SKM-1 treated with dmso at 0.1 percent for 144 hours (cell line): ENCODE measurements at regions not wholly inside any gene's neighbourhood (a gene's known extent, or its start where the extent isn't known, plus 50 kb on each side); places are given as distances from the start of the nearest gene placed in this dataset.
"Not testable (repeated sequence)": the region's sequence is repeated elsewhere in the genome, so short reads cannot be mapped to it uniquely, and the experiment has no call there.

Source experiments
- DNase-seq: peaks from one replicate; lab custom pipeline; 2025; ENCODE audit not compliant: unreplicated experiment; lab: John Stamatoyannopoulos, UW

DNA sequence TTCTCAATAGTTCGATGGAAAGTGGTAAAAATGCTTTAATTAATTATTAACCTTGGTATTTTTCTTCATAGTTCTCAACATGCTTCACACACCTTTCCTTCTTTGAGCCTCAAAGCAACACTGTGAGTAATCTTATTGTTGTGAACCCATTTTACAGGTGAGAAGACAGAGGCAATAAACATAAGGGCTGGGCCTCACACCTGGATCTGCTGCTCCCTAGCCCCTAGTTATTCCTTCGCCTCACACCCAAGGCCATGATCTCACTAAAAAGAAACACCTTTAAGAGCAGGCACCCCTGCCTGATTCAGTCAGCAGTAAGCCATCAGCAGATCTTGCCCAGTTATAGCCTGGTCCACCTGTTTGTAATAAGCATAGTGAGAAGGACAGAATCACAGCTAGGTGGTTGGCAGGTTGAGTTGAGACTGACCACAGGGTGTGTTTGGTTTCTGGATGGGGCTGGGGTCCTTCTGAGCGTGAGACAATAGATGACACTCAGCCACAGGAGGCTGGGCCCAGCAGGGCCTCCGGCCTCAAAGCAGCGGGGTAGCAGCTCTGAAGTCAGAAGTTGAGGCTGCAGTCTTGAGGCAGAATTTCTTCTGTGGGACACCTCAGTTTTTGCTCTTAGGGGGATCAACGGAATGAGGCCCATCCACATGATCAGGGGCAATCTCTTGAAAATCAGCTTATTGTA is 203.9 kb downstream of the RHOU start:
- DNase-seq, result no peak

DNA sequence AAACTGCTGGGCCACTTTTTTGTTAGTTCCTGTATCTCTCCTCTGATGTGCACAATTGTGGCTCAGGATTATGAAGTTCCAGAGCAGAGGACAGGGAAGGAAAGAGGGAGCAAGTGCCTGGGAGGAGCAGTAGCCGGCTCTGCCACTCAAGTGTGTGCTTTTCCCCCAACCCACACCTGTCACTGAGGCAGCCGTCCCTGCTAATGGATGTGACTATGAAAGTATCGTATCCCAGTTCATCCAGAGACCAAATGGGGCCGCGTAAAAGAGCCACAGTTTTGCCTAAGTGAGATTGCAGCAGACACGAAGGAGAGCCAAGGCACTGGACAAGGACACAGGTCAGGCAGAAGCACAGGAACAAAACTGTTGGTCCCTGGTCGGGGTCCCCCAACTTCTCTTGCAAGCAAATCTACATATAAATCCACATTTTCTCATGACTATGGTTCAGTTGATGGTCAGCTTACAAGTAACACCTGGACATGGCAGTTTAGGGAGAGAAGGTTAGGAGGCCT is 204.7 kb downstream of the RHOU start:
- DNase-seq, result no peak

- no peak for DNase-seq
These were observed 205.2 kb downstream of the RHOU start for GRCh38 chr1:228940526-228940925.

- peak; percentile 66 for DNase-seq
These were observed 205.6 kb downstream of the RHOU start for GRCh38 chr1:228940926-228941325.

GRCh38 chr1:228941666-228942065 is 206.4 kb downstream of the RHOU start:
- DNase-seq, result peak; percentile 60

DNA sequence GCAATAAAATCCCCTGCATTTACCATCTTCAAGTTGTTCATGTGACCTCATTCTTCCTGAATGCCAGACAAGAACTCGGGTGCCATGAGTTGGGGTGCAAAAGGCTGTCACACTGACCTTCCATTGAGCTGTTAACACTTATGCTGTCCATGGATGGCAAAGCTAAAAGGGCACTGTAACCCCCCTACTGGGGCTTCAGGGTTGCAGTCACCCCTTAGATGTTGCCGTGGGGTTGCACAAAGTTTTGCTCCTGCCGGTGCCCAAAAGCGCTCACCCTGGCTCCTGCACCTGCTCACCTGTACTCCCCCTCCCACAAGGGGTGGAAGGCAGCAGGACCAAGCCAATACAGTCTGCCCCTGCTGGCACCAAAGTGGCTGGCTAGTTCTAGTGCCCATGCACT is 208.2 kb downstream of the RHOU start:
- no peak for DNase-seq

DNA sequence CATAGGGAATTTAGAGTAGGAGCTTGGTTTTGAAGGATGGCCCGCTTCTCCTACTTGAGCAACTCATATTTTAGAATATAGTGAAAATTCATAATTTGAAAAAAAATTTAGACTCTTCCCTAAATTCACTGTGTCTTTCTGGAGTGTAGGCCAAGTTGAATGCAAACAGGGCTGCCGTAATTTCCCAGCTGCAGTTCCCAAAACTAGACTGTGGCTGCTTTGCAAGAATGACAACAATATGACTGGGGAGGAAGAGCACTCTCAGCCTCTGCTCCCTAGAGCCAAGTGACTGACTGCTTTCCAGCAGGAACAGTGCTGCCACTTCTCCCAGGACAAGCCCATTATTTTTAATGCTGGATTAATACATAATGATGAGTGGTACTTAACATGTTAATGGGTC is 209.0 kb downstream of the RHOU start:
- DNase-seq, result no peak

DNA sequence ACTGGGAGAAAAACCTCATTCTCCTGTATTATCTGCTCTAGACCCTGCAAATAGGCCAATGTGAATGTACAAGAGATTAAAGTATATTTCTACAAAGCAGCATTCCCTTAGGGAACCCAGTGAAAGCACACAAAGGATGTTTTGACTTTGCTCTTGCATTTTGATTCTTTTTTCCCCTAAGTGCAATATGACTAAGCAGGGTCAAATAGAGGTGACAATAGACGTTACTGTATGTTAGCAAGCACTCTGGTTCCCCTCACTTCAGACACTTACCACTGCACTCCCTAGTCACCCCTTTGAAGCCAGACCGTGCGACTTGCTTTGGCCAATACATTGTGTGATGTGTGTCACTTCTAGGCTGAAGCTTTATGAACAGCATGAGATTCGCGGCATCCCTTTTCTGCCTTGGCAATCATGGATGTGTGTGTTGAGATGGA is 209.7 kb downstream of the RHOU start:
- no peak for DNase-seq

DNA sequence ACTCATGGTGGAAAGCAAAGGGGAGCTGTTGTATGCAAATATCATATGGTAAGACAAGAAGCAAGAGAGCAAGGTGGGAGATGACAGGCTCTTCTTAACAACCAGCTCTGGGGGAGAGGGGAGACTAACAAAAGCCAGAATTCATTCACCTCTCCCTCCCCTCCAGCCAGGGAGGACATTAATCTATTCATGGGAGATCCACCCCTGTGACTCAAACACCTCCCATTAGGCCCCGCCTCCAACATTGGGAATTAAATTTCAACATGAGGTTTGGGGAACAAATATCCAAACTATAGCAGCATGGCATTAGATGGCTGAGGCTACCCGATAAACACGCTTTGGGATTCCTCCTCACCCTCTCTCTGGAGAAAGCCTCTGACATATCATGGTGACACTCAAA is 210.6 kb downstream of the RHOU start:
- no peak for DNase-seq

- not testable (repeated sequence) for DNase-seq
These were observed 214.3 kb downstream of the RHOU start for GRCh38 chr1:228949617-228950016.

- DNase-seq, result no peak
These were observed 217.9 kb downstream of the RHOU start for GRCh38 chr1:228953207-228953606.

- DNase-seq, result not testable (repeated sequence)
These were observed 218.5 kb downstream of the RHOU start for GRCh38 chr1:228953808-228954207.

DNA sequence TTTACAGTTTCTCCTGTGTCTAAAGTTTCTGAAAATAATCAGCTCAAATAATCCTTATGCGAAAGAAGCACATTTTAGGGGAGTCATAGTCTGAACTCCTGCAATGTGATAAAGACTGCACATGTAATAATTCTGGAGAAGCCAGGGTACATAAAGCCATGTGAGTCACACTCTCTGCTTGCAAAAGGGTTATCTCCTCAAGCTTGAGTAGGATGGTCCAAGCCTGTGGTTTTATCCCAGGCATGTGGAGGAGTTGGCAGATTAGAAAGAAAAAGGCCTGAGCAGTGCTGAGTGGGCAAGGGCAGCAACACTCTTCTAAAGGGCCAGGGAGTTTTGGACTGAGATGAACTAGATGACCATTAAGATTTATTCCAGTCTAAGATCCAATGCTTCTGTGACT is 220.4 kb downstream of the RHOU start:
- DNase-seq, result no peak

DNA sequence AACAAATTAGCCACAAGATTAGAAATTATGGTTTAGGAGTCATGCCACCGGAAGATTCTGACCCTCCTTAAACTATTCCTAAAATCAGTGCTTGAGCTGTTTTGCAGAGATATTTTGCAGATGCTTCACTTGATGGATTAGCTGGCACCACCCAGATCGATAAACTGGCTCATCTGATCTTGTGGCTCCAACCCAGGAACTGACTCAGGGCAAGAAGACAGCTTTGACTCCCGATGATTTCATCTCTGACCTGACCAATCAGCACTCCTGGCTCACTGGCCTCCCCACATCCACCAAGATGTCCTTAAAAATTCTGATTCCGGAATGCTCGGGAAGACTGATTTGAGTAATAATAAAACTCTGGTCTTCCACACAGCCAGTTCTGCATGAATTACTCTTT is 221.6 kb downstream of the RHOU start:
- DNase-seq, result no peak

DNA sequence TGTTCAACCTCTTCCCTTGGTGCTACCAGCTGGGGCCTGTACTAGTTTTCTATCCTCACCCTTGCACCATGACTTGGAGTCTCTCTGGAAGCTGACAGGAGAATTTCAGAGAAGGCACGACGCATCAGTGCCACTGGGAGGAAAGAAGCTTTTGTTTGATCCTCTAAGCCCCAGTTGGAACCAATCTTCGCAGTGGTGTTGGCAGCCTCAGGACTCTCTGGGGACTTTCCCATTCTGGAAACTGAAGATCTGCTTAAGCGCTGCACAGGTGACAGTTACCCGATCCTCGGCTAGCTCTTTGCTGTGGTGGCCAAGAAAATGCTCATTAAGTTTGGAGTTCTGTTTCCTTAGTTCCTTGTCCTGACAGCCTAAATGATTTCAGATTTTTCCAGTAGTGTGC is 222.3 kb downstream of the RHOU start:
- no peak for DNase-seq

DNA sequence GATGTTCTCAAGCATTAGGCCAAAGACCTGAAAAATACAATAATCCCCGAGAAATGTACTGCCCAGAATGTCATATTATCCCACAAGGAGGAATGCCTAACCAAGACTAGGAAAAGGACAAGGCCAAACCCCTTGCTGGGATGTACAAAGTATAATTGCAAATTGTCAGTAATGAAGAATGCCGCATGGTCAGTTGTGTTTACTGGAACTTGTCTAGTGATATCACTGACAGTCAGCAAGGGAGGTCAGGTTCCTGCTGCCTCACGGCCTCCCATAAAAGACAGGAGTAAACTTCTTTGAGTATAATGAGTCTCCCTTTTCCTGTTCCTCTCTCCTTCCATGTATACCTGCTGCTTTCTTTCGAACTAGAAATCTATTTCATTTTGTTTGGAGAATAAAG is 222.8 kb downstream of the RHOU start:
- no peak for DNase-seq

- DNase-seq, result no peak
These were observed 223.5 kb downstream of the RHOU start for GRCh38 chr1:228958741-228959140.

DNA sequence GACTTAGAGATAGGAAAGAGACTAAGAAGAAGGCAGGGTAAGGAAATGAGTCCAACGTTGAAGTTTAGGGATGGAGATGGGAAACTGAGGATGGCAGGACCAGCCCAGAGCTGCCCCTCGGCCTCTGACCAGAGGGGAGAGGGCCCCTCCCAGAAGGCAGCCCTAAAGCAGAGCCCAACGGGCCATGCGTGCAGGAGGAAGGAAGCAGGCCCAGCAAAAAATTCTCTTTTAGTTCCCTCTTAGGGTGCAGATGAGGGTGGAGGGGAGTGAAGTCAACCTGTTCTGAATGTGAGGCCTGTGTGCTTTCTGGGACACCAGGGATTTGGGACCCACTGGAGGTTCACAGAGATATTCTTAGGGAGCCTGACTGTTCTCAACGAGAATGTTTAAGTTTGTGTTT is 225.4 kb downstream of the RHOU start:
- peak; percentile 45 for DNase-seq

DNA sequence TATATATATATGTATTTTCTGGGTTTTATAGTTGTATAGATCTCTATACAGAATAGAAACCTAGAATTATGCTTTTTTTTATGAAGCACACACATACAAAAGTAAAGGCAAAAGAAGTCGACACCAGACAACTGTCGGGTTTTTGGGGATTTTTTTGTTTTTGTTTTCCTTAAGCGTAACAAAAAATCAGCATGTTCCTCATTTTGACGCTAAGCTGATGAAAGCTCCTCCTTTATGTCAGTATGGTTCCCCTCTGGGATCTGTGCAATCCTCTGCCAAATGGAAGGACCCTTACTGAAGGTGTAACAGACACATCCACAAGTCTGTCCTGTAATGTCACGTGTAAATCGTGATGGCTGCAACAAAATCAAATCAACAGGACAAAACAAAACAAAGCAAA is 226.2 kb downstream of the RHOU start:
- DNase-seq, result no peak

- DNase-seq, result no peak
These were observed 228.5 kb downstream of the RHOU start for GRCh38 chr1:228963795-228964177.

DNA sequence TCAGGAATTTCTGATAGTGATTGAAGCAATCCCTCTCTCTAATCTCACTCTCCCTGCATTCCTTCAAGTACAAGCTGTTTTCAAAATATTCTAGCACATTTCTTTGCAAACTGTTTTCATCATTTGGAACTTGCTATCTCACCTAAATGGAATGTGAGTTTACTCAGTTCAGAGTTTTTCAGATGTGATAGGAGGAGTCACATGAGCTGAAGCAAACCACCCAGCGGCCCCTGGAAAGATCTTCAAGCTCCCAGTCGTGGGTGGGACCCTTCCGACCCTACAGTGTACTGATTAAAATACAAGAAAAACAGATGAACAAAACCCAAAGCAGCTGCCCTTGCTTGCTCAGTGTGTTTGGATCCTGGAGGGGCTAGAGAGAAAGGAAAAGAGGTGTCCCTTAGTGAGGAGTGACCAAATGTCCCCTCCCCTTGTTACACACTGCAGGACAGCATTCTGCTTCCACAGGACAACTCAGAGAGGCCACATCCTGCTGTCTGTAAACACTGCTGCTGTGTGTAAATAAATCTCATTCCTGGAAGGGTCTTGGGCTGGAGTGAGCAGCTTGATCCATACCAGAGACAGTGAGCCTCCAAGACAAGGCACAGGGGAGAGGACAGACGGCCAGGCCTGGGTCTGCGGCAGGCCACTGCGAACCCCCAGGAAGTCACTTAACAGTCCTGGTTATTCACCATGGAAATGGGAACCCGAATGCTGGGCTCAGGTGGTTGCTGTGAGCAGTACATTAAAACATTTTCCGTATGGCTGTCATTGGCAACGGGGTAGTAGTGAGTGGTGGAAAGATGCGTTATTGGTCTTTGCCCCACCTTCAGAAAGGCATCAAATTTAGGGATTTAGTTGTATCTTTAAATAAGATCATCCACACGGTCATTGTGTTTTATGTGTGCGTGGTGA is 229.2 kb downstream of the RHOU start:
- no peak for DNase-seq
